ENCODE measurements at regions not wholly inside any gene's neighbourhood (a gene's known extent, or its start where the extent isn't known, plus 50 kb on each side); places are given as distances from the start of the nearest gene placed in this dataset.

DNA sequence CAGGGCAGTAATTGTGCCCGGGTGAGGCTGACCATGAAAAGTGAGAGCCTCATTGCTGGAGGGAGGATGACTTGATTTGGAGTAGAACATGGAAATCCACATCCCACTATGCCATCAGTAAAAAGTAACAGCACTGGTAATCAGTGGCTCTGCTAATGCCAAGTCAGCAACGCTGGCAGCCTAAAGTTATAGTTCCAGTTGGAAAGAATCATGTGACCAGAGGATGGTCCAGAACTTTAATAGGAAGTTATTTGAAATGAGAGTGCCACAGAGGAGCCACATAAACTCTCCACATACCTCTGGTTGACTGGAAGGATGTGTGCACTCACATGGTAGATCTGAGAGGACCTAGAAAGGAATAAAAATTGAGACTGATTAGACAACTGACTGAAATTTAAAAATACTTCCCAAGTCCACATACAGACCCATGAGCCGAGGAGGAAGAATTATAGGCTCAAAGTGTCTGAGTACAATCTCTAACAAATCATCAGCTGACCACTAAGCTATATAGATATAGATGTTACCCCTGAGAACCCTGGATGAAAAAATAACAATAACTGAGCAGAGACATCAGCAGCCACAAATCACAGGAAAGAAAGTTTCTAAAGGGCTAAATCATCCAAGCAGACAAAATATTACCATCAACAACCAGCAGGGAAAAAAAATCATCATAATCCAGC, 346.8 kb downstream of the STK39 start:
- Histone ChIP-seq H3K36me3 (no peaks in the 10 kb centered on the region), H3K9me3 (replicated peaks) (peaks cover 1% of the 10 kb centered on the region), H3K27ac (replicated peaks) (no peak overlapping the region), H3K4me3 (no peak overlapping the region), H3K4me1 (no peaks in the 10 kb centered on the region), H3K27me3 (ENCODE audit: low read depth) (no peaks in the 10 kb centered on the region)
- DNase-seq = no peak
- intact Hi-C loops (cut with micrococcal nuclease) = no loop called here
- no peak for TF ChIP-seq CTCF (IDR thresholded peaks at IDR 0.05; ENCODE audit: borderline replicate concordance)

DNA sequence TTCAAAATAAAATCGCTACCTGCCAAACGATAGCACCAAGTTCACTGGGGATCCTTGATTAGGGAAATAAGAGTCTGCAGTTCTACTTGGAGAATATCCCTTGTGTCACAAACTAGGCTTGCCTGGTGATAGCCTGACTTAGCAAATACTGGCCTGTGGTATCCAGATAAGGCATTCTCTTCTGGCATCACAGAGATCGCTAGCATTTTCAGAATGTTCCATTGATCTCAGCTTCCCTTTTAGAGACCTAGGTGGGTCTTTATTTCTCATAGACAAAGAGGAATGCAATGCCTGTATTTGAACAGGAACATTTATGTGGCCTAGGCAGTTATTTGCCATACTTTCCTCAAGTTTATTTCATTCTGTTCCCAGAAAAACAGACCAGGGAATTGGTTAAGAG, 349.1 kb downstream of the STK39 start:
- H3K4me3 ChIP-seq = no peak overlapping the region
- intact Hi-C loops (cut with micrococcal nuclease) = no loop called here
- TF ChIP-seq CTCF (IDR thresholded peaks at IDR 0.05; ENCODE audit: borderline replicate concordance) = no peak
- DNase-seq = no peak
- no peaks in the 10 kb centered on the region for H3K36me3 ChIP-seq
- H3K27me3 ChIP-seq (ENCODE audit: low read depth) = no peaks in the 10 kb centered on the region
- no peaks in the 10 kb centered on the region for H3K4me1 ChIP-seq
- peaks cover 17% of the 10 kb centered on the region for H3K9me3 ChIP-seq (replicated peaks)
- H3K27ac ChIP-seq (replicated peaks) = no peak overlapping the region

DNA sequence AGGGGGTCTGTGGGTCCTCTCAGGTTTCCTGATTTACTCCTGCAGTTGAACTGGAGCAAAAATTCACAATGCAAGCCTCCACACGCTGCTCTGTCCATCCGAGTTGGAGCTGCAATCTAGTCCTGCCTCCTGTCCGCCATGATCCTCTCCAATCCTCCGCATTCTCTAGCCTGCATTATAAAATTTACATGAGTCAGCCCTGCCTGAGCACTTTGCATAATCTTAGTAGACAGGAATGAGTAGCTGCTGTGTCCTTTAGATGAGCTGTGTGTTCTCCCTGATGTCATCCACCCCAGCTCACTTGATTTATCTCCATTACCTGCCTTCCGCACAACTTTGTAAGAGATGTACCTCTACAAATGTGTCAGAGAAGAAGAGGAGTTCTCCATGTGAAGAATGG, 355.6 kb downstream of the STK39 start:
- intact Hi-C loops (cut with micrococcal nuclease) = no loop called here
- no peaks in the 10 kb centered on the region for H3K27me3 ChIP-seq (ENCODE audit: low read depth)
- peaks cover 38% of the 10 kb centered on the region for H3K9me3 ChIP-seq (replicated peaks)
- DNase-seq = no peak
- H3K36me3 ChIP-seq = no peaks in the 10 kb centered on the region
- H3K27ac ChIP-seq (replicated peaks) = no peak overlapping the region
- H3K4me1 ChIP-seq = no peaks in the 10 kb centered on the region
- TF ChIP-seq CTCF (IDR thresholded peaks at IDR 0.05; ENCODE audit: borderline replicate concordance) = no peak
- H3K4me3 ChIP-seq = no peak overlapping the region

DNA sequence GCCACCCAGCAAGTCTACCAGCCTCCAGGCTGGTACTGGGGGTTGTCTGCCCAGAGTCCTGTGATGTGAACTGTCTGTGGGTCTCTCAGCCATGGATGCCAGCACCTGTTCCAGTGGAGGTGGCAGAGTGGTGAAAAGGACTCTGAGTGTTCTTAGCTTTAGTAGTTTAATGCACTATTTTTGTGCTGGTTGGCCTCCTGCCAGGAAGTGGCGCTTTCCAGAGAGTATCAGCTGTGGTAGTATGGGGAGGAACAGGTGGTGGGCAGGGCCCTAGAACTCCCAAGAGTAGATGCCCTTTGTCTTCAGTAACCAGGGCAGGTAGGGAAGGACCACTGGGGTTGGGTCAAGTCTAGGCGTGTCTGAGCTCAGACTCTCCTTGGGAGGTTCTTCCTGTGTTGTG, 356.7 kb downstream of the STK39 start:
- no peak for DNase-seq
- TF ChIP-seq CTCF (IDR thresholded peaks at IDR 0.05; ENCODE audit: borderline replicate concordance) = no peak
- Histone ChIP-seq H3K27me3 (ENCODE audit: low read depth) (no peaks in the 10 kb centered on the region), H3K9me3 (replicated peaks) (peaks cover 41% of the 10 kb centered on the region), H3K4me3 (no peak overlapping the region), H3K36me3 (no peaks in the 10 kb centered on the region), H3K4me1 (no peaks in the 10 kb centered on the region), H3K27ac (replicated peaks) (no peak overlapping the region)
- intact Hi-C loops (cut with micrococcal nuclease) = no loop called here

- no peak for DNase-seq
- Histone ChIP-seq H3K27ac (replicated peaks) (no peak overlapping the region), H3K36me3 (no peaks in the 10 kb centered on the region), H3K27me3 (ENCODE audit: low read depth) (no peaks in the 10 kb centered on the region), H3K4me3 (no peak overlapping the region), H3K9me3 (replicated peaks) (no peaks in the 10 kb centered on the region), H3K4me1 (no peaks in the 10 kb centered on the region)
- no peak for TF ChIP-seq CTCF (IDR thresholded peaks at IDR 0.05; ENCODE audit: borderline replicate concordance)
- intact Hi-C loops (cut with micrococcal nuclease) = no loop called here
These were observed 367.0 kb downstream of the STK39 start for GRCh38 chr2:167880415-167880814.

Data from left ventricle myocardium inferior (tissue), 1 donor.